Endothelial cell (in vitro differentiated cells): ENCODE measurements at regions not wholly inside any gene's neighbourhood (a gene's known extent, or its start where the extent isn't known, plus 50 kb on each side); places are given as distances from the start of the nearest gene placed in this dataset.
"Not testable (repeated sequence)": the region's sequence is repeated elsewhere in the genome, so short reads cannot be mapped to it uniquely, and the experiment has no call there.

Source experiments
- DNase-seq: peaks from one replicate; pipeline ENCODE4 v3.0.0; 2021; ENCODE audit warnings: low spot score
- H3K27ac Mint-ChIP-seq: one replicate; pipeline ENCODE4 v1.8.0; 2021; ENCODE audit warnings: mixed read lengths, inconsistent platforms; ENCODE audit not compliant: unreplicated experiment
- H3K27me3 Mint-ChIP-seq: one replicate; pipeline ENCODE4 v1.8.0; 2021; ENCODE audit warnings: mild to moderate bottlenecking, moderate library complexity, mixed read lengths, inconsistent platforms; ENCODE audit not compliant: unreplicated experiment
- H3K36me3 Mint-ChIP-seq: one replicate; pipeline ENCODE4 v1.8.0; 2021; ENCODE audit warnings: mild to moderate bottlenecking, low read depth, mixed read lengths, inconsistent platforms; ENCODE audit not compliant: unreplicated experiment
- H3K4me1 Mint-ChIP-seq: one replicate; pipeline ENCODE4 v1.8.0; 2021; ENCODE audit warnings: mild to moderate bottlenecking, mixed read lengths, inconsistent platforms; ENCODE audit not compliant: unreplicated experiment
- H3K4me3 Mint-ChIP-seq: one replicate; pipeline ENCODE4 v1.8.0; 2021; ENCODE audit warnings: mild to moderate bottlenecking, mixed read lengths, inconsistent platforms; ENCODE audit not compliant: unreplicated experiment
- H3K9me3 Mint-ChIP-seq: one replicate; pipeline ENCODE4 v1.8.0; 2021; ENCODE audit warnings: mixed read lengths, inconsistent platforms; ENCODE audit not compliant: unreplicated experiment
- TF ChIP-seq, protein P1 (sequence below): fragments of 200-600 bp; sonication (generic); IDR thresholded peaks from one replicate; pipeline ENCODE4 v1.5.0; 2021; ENCODE audit warnings: antibody characterized with exemption; ENCODE audit not compliant: unreplicated experiment

DNA sequence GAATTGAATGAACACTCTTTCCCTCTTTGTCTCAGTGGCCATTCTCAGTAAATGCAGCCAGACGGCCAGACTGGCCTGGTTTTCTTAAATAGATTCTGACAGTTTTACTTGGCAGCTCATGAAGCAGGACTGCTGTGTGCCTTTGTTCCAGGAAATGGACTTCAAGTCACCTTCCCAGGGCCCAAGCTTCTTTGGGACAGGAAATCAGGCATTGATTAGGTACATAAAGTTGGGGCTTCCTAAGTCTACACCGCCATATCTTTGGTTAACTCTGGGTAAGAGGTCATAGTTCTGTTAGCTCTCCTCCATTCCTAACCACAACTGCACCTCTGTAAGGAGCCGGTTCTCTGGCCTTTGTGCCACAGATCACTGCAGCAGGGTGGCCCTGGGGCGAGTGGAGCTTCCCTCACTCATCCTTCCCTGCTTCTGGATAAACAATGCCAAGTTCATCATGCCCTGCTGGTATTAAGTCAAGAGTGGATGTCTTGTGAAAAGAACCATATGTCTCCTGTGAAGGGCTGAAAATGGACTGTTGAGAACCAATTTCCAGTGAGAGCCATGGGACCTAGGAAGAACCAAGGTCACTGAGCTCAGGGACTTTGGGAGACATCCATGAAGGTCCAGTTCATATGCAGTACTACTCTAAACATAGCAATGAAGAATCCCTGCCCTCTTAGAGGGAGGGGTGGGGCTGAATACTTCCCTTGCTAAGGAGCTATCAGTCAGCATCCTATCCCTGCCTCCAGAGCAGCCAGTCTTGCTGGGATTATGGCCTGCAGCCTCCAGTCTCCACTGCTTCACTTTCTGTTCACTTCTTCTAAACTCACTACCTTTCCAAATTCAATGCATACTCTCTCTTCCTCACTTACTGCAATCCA is 122.6 kb upstream of the XPO1 start:
- peaks cover 6% of the 10 kb centered on the region for H3K4me1 Mint-ChIP-seq
- no peak overlapping the region for H3K4me3 Mint-ChIP-seq
- no peak for DNase-seq
- H3K9me3 Mint-ChIP-seq: no peaks in the 10 kb centered on the region
- TF ChIP-seq, protein P1, sequence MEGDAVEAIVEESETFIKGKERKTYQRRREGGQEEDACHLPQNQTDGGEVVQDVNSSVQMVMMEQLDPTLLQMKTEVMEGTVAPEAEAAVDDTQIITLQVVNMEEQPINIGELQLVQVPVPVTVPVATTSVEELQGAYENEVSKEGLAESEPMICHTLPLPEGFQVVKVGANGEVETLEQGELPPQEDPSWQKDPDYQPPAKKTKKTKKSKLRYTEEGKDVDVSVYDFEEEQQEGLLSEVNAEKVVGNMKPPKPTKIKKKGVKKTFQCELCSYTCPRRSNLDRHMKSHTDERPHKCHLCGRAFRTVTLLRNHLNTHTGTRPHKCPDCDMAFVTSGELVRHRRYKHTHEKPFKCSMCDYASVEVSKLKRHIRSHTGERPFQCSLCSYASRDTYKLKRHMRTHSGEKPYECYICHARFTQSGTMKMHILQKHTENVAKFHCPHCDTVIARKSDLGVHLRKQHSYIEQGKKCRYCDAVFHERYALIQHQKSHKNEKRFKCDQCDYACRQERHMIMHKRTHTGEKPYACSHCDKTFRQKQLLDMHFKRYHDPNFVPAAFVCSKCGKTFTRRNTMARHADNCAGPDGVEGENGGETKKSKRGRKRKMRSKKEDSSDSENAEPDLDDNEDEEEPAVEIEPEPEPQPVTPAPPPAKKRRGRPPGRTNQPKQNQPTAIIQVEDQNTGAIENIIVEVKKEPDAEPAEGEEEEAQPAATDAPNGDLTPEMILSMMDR: no peak
- H3K27ac Mint-ChIP-seq: no peak overlapping the region
- no peaks in the 10 kb centered on the region for H3K36me3 Mint-ChIP-seq
- peaks cover 1% of the 10 kb centered on the region for H3K27me3 Mint-ChIP-seq

DNA sequence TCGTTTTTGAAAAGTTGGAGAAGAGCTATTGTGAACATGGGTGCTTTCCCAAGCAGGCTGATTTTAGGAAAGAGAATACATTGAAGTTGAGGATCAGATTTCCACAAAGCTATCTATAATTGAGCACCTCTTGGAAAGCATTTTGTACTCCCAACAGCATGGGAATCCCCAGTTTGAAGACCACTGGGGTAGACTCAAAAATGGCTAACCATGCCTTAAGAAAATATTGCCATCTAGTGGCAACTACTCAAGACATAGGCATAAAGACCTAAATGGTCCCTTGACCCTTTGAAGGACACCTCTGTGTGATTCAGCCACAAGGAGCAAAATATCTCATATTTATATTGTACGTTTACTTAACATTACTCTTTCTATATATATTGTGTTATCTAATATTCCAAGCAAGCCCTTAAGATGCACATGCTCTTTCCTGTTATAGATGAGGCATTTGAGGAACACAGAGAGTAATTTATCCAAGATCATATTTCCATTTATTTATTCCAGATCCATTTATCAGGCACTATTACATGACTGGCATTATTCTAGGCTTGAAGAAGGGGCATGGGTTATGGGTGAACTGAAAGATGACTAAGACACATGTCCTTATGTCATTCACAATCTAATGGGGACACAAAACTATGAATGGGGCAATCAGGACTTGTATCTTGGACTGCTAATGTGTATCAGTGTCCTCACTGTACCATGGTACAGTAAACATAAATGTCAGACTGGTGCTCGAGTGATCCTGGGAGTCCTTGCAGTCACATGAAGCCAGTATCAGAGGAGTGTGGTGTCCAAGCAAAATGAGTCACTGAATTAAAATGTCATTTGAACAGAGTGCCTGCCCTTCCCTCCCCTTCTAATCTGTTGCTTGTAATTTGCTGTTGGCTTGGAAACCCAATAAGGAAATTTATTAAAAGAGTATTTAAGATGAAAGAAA is 121.0 kb upstream of the XPO1 start:
- peaks cover 4% of the 10 kb centered on the region for H3K4me1 Mint-ChIP-seq
- no peak overlapping the region for H3K4me3 Mint-ChIP-seq
- TF ChIP-seq, protein P1: peak; percentile 37
- H3K36me3 Mint-ChIP-seq: no peaks in the 10 kb centered on the region
- H3K27ac Mint-ChIP-seq: no peak overlapping the region
- DNase-seq: no peak
- peaks cover 1% of the 10 kb centered on the region for H3K27me3 Mint-ChIP-seq
- no peaks in the 10 kb centered on the region for H3K9me3 Mint-ChIP-seq

DNA sequence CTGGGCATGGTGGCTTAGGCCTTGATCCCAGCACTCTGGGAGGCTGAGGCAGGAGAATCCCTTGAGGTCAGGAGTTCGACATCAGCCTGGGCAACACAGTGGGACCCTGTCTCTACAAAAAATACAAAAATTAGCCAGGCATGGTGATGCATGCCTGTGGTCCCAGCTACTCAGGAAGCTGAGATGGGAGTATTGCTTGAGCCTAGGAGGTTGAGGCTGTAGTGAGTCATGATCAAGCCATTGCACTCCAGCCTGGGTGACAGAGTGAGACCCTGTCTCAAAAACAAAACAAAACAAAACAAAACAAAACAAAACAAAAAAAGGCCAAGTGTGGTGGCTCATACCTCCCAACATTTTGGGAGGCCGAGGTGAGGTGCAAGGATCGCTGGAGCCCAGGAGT is 111.8 kb upstream of the XPO1 start:
- H3K4me3 Mint-ChIP-seq, H3K36me3 Mint-ChIP-seq, H3K27me3 Mint-ChIP-seq, H3K27ac Mint-ChIP-seq, H3K9me3 Mint-ChIP-seq, H3K4me1 Mint-ChIP-seq, DNase-seq: not testable (repeated sequence)

DNA sequence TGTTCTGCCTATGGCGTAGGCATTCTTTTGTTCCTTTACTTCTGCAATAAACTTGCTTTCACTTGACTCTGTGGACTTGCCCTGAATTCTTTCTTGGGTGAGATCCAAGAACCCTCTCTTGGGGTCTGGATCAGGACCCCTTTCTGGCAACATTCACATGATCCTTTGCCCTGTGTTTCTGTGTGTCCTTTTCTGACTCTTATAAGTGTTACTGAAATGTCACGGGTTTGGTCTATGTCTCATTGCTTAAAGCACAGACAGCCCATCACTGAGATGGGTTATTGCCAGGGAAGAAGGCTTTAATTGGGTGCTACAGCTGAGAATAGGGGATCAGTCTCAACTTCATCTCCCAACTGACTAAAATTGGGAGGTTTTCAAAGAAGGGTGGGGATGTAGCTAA is 110.9 kb upstream of the XPO1 start:
- no peak for DNase-seq
- H3K27me3 Mint-ChIP-seq: no peaks in the 10 kb centered on the region
- H3K9me3 Mint-ChIP-seq: no peaks in the 10 kb centered on the region
- TF ChIP-seq, protein P1: no peak
- no peak overlapping the region for H3K27ac Mint-ChIP-seq
- H3K36me3 Mint-ChIP-seq: peaks cover 4% of the 10 kb centered on the region
- no peaks in the 10 kb centered on the region for H3K4me1 Mint-ChIP-seq
- H3K4me3 Mint-ChIP-seq: no peak overlapping the region

DNA sequence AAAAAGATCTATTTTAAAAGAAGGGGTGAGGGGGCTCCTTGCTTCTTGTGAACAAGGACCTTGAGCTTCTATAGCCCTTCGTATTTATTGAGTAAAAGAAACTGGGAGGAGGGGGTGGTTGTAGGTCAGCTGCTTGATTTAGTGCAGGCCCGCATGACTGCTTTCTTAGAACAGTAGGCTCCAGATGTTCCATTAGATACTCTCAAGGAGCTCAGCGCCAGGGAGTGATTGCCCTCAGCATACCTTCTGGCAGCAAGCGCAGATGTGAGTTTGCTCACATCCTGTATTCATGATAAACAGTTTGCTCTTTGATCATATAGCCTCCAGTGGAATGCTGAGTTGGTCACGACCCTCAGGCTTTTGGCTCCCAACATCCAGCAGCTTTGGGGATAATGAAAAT is 108.9 kb upstream of the XPO1 start:
- no peaks in the 10 kb centered on the region for H3K9me3 Mint-ChIP-seq
- H3K27me3 Mint-ChIP-seq: no peaks in the 10 kb centered on the region
- peaks cover 4% of the 10 kb centered on the region for H3K36me3 Mint-ChIP-seq
- DNase-seq: no peak
- no peak overlapping the region for H3K27ac Mint-ChIP-seq
- H3K4me3 Mint-ChIP-seq: no peak overlapping the region
- no peaks in the 10 kb centered on the region for H3K4me1 Mint-ChIP-seq
- TF ChIP-seq, protein P1: no peak
